Adrenal gland (tissue), 9 donors: ENCODE measurements at regions not wholly inside any gene's neighbourhood (a gene's known extent, or its start where the extent isn't known, plus 50 kb on each side); places are given as distances from the start of the nearest gene placed in this dataset.

Experiments
- DNase-seq, 7 donors: peaks; one replicate each; pipeline ENCODE4 v3.0.0-alpha.2; 2019 to 2020
- H3K27ac ChIP-seq, 5 donors: fragments of 200-600 bp; sonication (generic) in 4 of 5; 1 replicate in 3 of 5; 2 replicates in 2 of 5; pipeline versions ENCODE4 v1.5.1 to v1.8.0; 2016 to 2020; ENCODE audit warnings: mild to moderate bottlenecking in 1 of 5
- H3K27me3 ChIP-seq: fragments of 200-600 bp; 2 replicates; pipeline ENCODE4 v1.8.0; 2021
- H3K36me3 ChIP-seq, 2 donors: fragments of 200-600 bp; replicated peaks in 1 of 2; 1 replicate in 1 of 2; 2 replicates in 1 of 2; pipeline versions ENCODE4 v1.5.1 to v1.8.0; 2018 to 2022
- H3K4me1 ChIP-seq, 2 donors: fragments of 200-600 bp; replicated peaks in 1 of 2; 1 replicate in 1 of 2; 2 replicates in 1 of 2; pipeline versions ENCODE4 v1.5.1 to v1.8.0; 2018 to 2021
- H3K4me3 ChIP-seq, 4 donors: fragments of 200-600 bp; sonication (generic) in 3 of 4; one replicate each; pipeline ENCODE4 v1.5.1; 2016 to 2018
- H3K9me3 ChIP-seq, 3 donors: fragments of 200-600 bp; sonication (generic) in 1 of 3; replicated peaks in 1 of 3; 1 replicate in 2 of 3; 2 replicates in 1 of 3; pipeline versions ENCODE4 v1.5.1 to v1.8.0; 2016 to 2021
- CTCF ChIP-seq, 6 experiments: fragments of 450-650 bp in 4 of 6; fragments of 200-600 bp in 2 of 6; sonication (generic) in 1 of 6; IDR thresholded peaks; 1 replicate in 5 of 6; 2 replicates in 1 of 6; pipeline versions ENCODE4 v1.5.1 to v1.8.0; 2016 to 2021; ENCODE audit warnings: antibody characterized with exemption in 6 of 6, mild to moderate bottlenecking in 2 of 6, moderate library complexity in 1 of 6
- POLR2A ChIP-seq, 2 donors: fragments of 450-650 bp; IDR thresholded peaks; one replicate each; pipeline ENCODE4 v1.6.1; 2017; ENCODE audit warnings: antibody characterized with exemption in 2 of 2, mild to moderate bottlenecking in 2 of 2, moderate library complexity in 1 of 2
- WGBS, 4 donors: extraction: QIAGEN DNeasy Blood & Tissue Kit in 2 of 4; methylation state at CpG; one replicate each; pipeline versions ENCODE4 v1.1.5 to v1.1.7; 2013 to 2017; 5-methylcytosine and 5-hydroxymethylcytosine counted together
- intact Hi-C, 2 donors: fragments of 100-400 bp; cut with DNase I; formaldehyde crosslinking; loops; one replicate each; pipeline versions ENCODE4 v1.14.1 to v1.15.0; 2022 to 2023
- donor health status: healthy with polysubstance abuse.
- donor health status: Bipolar disorder and iron deficiency.
- donor health status: DM: yes; HTN: yes; CAD: no.
- donor health status: DM: no; HTN: no; CAD: no.
- donor health status: DM: no; HTN: no; CAD: no.

GRCh38 chr6:164398647-164399046 lies 910.8 kb downstream of the C6orf118 start:
- intact Hi-C loops: no loop called here
- TF ChIP-seq CTCF (IDR thresholded peaks at IDR 0.05) (no peak), POLR2A (IDR thresholded peaks at IDR 0.05) (no peak)
- WGBS, 4 donors: 62 to 75% (median 69%) methylated on average over 1 of the region's 1 CpG

GRCh38 chr6:164396071-164397047 lies 913.0 kb downstream of the C6orf118 start:
- Histone ChIP-seq H3K4me1 (no peaks in the 10 kb centered on the region), H3K4me3 (peak overlapping the region in 1 of 4 donors; percentile 34), H3K36me3 (no peaks in the 10 kb centered on the region), H3K27me3 (no peaks in the 10 kb centered on the region), H3K27ac (peak overlapping the region in 1 of 5 donors; percentile 22), H3K9me3 (no peaks in the 10 kb centered on the region)
- no peak for TF ChIP-seq POLR2A (IDR thresholded peaks at IDR 0.05)
- TF ChIP-seq CTCF (IDR thresholded peaks at IDR 0.05): no peak
- intact Hi-C loops: no loop called here
- WGBS, 4 donors: 75 to 82% (median 79%) methylated on average over 8 to 9 of the region's 9 CpGs
- no peak for DNase-seq

More at GRCh38 chr6:164398647-164399046, 910.8 kb downstream of the C6orf118 start:
- H3K4me3 ChIP-seq: no peak overlapping the region
- DNase-seq: no peak
- H3K27me3 ChIP-seq: no peaks in the 10 kb centered on the region
- no peak overlapping the region for H3K27ac ChIP-seq
- H3K9me3 ChIP-seq: no peaks in the 10 kb centered on the region
- H3K36me3 ChIP-seq: no peaks in the 10 kb centered on the region
- H3K4me1 ChIP-seq: no peaks in the 10 kb centered on the region

- no peak for TF ChIP-seq POLR2A (IDR thresholded peaks at IDR 0.05)
- TF ChIP-seq CTCF (IDR thresholded peaks at IDR 0.05): no peak
- DNase-seq: no peak
- Histone ChIP-seq H3K4me3 (no peak overlapping the region), H3K36me3 (no peaks in the 10 kb centered on the region), H3K4me1 (no peaks in the 10 kb centered on the region), H3K9me3 (no peaks in the 10 kb centered on the region), H3K27me3 (no peaks in the 10 kb centered on the region), H3K27ac (no peak overlapping the region)
- 29 to 45% (median 31%) methylated on average over 1 of the region's 1 CpG for WGBS, 4 donors
- intact Hi-C loops: no loop called here
Observed at GRCh38 chr6:164379795-164380194, 929.6 kb downstream of the C6orf118 start.

- Histone ChIP-seq H3K4me3 (no peak overlapping the region), H3K27me3 (no peaks in the 10 kb centered on the region), H3K4me1 (no peaks in the 10 kb centered on the region), H3K27ac (no peak overlapping the region), H3K9me3 (no peaks in the 10 kb centered on the region), H3K36me3 (no peaks in the 10 kb centered on the region)
- WGBS, 4 donors: 60 to 67% (median 65%) methylated on average over 2 of the region's 2 CpGs
- intact Hi-C loops: no loop called here
- TF ChIP-seq CTCF (IDR thresholded peaks at IDR 0.05) (no peak), POLR2A (IDR thresholded peaks at IDR 0.05) (no peak)
- no peak for DNase-seq
Observed at GRCh38 chr6:164378330-164378729, 931.1 kb downstream of the C6orf118 start.
